IPS-18a (cell line): ENCODE measurements at regions not wholly inside any gene's neighbourhood (a gene's known extent, or its start where the extent isn't known, plus 50 kb on each side); places are given as distances from the start of the nearest gene placed in this dataset.

Experiments
- H3K27ac ChIP-seq: one replicate; pipeline ENCODE4 v1.5.1; 2013; ENCODE audit warnings: low read length
- H3K27me3 ChIP-seq: one replicate; pipeline ENCODE4 v1.6.1; 2013; ENCODE audit warnings: mild to moderate bottlenecking, low read length; ENCODE audit not compliant: control insufficient read depth, insufficient read depth
- H3K36me3 ChIP-seq: one replicate; pipeline ENCODE4 v1.6.1; 2013; ENCODE audit warnings: low read depth, low read length; ENCODE audit not compliant: control insufficient read depth
- H3K4me1 ChIP-seq: one replicate; pipeline ENCODE4 v1.6.1; 2013; ENCODE audit warnings: low read depth, low read length; ENCODE audit not compliant: control insufficient read depth
- H3K4me3 ChIP-seq: one replicate; pipeline ENCODE4 v1.5.1; 2013; ENCODE audit warnings: low read length
- H3K9ac ChIP-seq: one replicate; pipeline ENCODE4 v1.6.1; 2013; ENCODE audit warnings: mild to moderate bottlenecking, low read length, moderate library complexity
- H3K9me3 ChIP-seq: one replicate; pipeline ENCODE4 v1.6.1; 2013; ENCODE audit warnings: low read depth, low read length; ENCODE audit not compliant: control insufficient read depth

DNA sequence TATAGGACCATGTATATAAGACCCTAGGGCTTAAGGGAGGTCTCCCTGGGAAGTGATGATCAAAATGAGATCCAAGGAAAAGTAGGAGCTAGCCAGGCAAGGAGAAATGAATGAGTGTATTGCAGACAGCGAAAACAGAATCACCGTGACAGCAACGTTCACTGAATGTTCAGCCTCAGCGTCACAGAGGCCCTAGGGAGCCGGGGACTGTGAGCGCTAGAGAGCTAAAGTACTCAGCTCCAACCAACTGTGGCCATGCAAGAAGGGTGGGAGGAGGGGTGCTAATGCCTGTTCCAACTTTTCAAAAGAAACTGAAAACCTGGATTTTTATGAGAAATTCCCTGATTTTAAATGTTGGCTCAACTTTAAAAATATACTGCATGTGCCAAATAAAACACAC lies 105.5 kb upstream of the CCND2 start:
- H3K27ac ChIP-seq = no peak overlapping the region
- no peaks in the 10 kb centered on the region for H3K9me3 ChIP-seq
- H3K27me3 ChIP-seq = peaks cover 9% of the 10 kb centered on the region
- H3K4me3 ChIP-seq = no peak overlapping the region
- H3K4me1 ChIP-seq = peaks cover 14% of the 10 kb centered on the region
- no peaks in the 10 kb centered on the region for H3K36me3 ChIP-seq
- no peak overlapping the region for H3K9ac ChIP-seq

DNA sequence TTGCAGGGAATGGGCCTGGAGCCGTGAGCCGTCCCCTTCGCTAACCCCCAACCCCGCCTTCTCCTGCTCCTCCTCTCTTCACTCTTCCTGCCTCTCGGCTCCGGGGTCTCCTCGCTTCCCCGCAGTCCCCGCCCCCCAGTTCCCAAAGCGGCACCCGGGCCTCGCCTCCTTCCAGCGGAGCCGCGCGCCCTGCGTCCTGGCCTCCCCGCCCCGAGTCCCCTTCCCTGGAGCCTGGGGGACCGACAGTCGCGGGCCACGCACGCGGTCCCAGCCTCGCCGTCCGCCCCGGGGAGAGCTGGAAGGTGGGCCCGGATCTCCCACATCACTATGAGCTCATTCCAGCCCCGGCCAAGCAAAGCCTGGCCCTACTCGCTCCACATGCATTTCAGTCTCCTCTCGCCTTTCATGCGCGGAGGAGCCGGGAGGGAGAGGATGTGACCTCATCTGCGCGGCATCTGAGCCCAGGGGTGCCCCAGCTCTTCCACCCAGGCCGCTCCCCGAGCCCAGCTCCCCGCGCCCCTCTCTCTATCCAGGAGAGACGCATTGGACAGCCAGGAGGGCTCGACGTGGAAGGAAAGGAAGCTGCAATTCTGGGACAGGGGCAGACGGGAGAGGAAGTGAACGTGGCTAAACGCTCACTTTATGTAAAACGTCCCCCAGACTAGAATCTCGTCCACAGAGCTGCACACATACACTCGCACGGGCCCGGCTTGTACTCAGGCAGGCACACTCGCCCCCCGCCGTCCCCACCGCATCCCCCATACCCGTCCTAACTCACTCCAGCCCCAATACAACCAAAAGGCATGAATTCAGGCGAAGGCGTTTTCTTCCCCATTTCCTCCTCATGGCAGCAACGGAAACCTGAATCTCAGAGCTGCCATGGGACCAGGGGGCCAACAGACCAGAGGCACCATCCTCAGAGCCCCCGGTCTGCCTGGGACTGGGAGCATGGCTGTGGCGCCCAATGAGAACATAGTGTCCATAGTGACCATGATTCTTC lies 108.7 kb upstream of the CCND2 start:
- Histone ChIP-seq H3K9ac (peak overlapping the region; percentile 61), H3K4me3 (peak overlapping the region; percentile 49), H3K9me3 (no peaks in the 10 kb centered on the region)

DNA sequence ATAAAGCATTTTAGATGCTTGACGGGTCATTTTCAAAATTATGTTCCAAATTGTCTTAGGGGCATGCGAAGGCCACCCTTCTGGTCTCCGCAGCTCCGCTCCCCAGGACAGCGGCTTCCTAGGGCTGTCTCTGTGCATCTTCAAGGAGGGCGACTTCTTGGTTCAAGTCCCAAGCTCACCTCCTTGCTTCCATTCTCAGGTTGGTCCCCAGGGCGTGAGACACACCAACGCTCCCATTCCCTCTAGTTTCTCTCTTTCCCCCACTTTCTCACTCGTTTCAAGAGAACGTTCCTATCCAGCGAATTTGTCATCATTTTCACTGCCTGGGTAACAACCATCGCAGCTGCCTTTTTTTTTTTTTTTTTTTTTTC lies 109.4 kb upstream of the CCND2 start:
- H3K27me3 ChIP-seq = peaks cover 9% of the 10 kb centered on the region
- H3K27ac ChIP-seq = no peak overlapping the region
- H3K36me3 ChIP-seq = no peaks in the 10 kb centered on the region
- H3K4me3 ChIP-seq = peak overlapping the region; percentile 49
- H3K9me3 ChIP-seq = no peaks in the 10 kb centered on the region
- no peak overlapping the region for H3K9ac ChIP-seq
- H3K4me1 ChIP-seq = peaks cover 14% of the 10 kb centered on the region

More for the DNA sequence above, 108.7 kb upstream of the CCND2 start:
- no peaks in the 10 kb centered on the region for H3K36me3 ChIP-seq
- H3K27ac ChIP-seq = no peak overlapping the region
- H3K4me1 ChIP-seq = peaks cover 14% of the 10 kb centered on the region
- H3K27me3 ChIP-seq = peaks cover 9% of the 10 kb centered on the region

DNA sequence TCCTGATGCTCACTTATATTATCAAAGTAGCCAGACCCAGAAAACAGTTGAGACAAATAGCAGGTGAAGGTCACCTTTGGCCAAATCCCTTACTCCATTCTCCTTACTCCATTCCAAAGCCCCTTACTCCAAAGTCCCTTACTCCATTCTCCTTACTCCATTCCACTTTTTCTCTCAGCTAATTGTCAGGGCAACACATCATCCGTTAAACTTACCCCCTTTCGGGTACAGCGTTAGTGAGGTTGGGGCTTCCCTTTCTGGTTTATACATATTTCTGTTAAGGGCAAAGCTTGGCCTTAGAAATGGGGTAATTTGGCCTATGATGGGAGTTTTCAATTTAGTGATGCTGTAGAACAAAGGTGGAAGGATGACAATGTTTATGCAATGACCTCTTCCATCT lies 111.8 kb upstream of the CCND2 start:
- Histone ChIP-seq H3K9me3 (no peaks in the 10 kb centered on the region), H3K9ac (no peak overlapping the region), H3K4me3 (no peak overlapping the region), H3K27ac (no peak overlapping the region), H3K27me3 (peaks cover 9% of the 10 kb centered on the region), H3K4me1 (peaks cover 8% of the 10 kb centered on the region), H3K36me3 (no peaks in the 10 kb centered on the region)

DNA sequence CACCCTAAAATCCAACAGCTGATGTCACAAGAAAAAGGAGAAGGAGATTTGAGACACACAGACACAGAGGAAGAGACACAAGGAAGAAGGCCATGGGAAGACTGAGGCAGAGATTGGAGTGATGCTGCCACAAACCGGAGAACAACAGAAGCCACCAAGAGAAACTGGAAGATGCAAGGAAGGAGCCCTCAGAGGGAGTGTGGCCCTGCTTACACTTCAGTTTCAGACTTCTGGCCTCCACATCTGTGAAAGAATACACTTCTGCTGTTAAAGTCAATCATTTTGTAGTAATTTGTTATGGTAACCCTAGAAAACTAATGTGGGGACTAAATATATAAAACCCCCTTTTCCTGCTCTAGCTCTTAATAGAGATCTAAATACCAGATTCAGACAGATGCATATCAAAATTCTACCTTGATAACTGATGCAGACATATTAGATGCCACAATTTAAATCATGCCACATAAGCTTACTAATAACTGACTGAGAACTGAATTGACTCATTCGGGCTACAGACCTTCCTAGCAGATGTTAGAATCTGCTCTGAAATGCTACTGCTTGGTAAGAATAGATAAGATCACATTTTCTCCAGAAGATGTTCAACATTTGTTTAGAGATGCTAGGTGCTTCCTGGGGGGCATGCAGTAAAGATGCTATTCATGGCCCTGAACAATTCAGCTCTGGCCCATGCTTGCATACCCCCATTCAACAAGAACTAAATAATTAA lies 113.1 kb upstream of the CCND2 start:
- H3K36me3 ChIP-seq = no peaks in the 10 kb centered on the region
- H3K4me3 ChIP-seq = no peak overlapping the region
- no peak overlapping the region for H3K27ac ChIP-seq
- no peaks in the 10 kb centered on the region for H3K9me3 ChIP-seq
- H3K9ac ChIP-seq = no peak overlapping the region
- peaks cover 6% of the 10 kb centered on the region for H3K27me3 ChIP-seq
- peaks cover 15% of the 10 kb centered on the region for H3K4me1 ChIP-seq

DNA sequence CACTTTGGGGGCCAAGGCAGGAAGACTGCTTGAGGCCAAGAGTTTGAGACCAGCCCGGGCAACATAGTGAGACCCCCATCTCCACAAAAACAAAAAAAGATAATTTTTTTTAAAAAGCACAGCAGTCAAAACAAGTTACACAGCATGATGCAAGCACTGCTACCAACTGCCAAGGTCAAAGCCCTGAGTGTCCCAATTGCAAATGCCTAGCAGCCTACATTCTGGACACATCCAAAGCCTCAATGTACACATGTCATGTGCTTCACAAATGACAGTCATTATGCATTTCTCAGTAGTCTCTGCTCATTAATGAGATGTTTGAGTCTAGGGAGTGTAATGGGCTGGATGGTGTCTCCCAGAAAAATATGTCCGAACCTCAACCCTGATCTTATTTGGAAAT lies 113.7 kb upstream of the CCND2 start:
- no peak overlapping the region for H3K9ac ChIP-seq
- H3K4me3 ChIP-seq = no peak overlapping the region
- no peak overlapping the region for H3K27ac ChIP-seq
- peaks cover under 1% of the 10 kb centered on the region for H3K27me3 ChIP-seq
- no peaks in the 10 kb centered on the region for H3K36me3 ChIP-seq
- H3K4me1 ChIP-seq = peaks cover 15% of the 10 kb centered on the region
- no peaks in the 10 kb centered on the region for H3K9me3 ChIP-seq

DNA sequence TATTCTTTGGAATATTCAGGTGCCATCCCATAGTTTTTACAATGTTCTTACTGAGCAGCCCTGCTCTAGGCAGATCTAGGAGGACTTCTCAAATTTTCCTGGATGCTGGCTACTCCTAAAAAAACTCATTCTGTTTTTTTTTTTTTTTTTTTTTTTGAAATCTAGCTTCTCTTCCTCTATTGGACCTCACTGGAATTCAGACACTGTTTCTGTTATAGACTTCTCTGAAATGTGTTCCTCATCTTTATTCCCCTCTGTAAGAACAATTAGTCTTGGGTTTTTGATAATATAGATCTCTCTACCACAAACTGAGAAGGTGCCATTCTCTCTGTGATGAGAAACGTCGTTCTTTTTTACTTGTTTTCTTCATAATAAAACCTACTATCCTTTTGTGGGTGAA lies 115.3 kb upstream of the CCND2 start:
- Histone ChIP-seq H3K4me3 (no peak overlapping the region), H3K36me3 (no peaks in the 10 kb centered on the region), H3K4me1 (peaks cover 11% of the 10 kb centered on the region), H3K9me3 (no peaks in the 10 kb centered on the region), H3K27me3 (no peaks in the 10 kb centered on the region), H3K27ac (no peak overlapping the region), H3K9ac (no peak overlapping the region)

DNA sequence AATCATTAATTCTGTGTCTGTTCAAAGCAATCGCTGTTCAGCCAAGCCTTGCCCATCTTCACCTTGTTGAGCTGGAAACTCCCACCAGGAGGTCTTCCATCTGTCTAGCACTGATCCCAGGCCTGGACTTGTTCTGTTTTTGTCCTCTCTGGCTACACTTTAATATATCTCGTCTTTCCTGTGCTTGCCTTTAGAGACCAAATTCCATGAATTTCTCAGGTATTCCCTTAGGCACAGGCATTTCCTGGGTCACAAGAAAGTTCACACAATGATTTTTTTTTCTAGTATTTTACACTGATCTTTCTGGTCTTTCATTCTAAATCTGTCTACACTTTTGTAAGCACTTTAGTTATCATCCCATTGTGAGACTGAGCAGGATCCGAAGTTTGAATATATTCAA lies 116.4 kb upstream of the CCND2 start:
- Histone ChIP-seq H3K27me3 (no peaks in the 10 kb centered on the region), H3K36me3 (no peaks in the 10 kb centered on the region), H3K4me3 (no peak overlapping the region), H3K4me1 (peaks cover 11% of the 10 kb centered on the region), H3K27ac (no peak overlapping the region), H3K9me3 (no peaks in the 10 kb centered on the region), H3K9ac (no peak overlapping the region)

DNA sequence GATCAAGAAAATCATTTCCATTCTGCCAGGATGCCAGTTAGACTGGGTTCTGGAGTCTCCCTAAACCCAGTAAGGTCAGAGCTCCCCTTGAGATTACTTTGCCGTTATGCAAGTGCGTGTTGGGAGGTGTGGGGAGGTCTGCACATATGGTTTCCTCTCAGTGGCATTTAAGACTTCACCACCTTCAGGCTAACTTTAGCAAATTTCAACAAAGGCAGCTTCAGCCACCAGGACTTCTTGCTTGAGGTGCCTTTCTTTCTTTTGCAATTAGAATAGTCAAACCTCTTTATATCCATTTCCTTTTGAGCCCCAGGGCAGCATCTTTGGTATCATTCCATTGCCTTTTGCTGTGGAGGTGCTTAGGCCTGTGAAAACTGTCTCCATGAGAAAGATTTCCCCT lies 117.2 kb upstream of the CCND2 start:
- no peaks in the 10 kb centered on the region for H3K27me3 ChIP-seq
- H3K27ac ChIP-seq = no peak overlapping the region
- H3K9ac ChIP-seq = no peak overlapping the region
- H3K36me3 ChIP-seq = no peaks in the 10 kb centered on the region
- H3K4me3 ChIP-seq = no peak overlapping the region
- no peaks in the 10 kb centered on the region for H3K9me3 ChIP-seq
- peaks cover 11% of the 10 kb centered on the region for H3K4me1 ChIP-seq

DNA sequence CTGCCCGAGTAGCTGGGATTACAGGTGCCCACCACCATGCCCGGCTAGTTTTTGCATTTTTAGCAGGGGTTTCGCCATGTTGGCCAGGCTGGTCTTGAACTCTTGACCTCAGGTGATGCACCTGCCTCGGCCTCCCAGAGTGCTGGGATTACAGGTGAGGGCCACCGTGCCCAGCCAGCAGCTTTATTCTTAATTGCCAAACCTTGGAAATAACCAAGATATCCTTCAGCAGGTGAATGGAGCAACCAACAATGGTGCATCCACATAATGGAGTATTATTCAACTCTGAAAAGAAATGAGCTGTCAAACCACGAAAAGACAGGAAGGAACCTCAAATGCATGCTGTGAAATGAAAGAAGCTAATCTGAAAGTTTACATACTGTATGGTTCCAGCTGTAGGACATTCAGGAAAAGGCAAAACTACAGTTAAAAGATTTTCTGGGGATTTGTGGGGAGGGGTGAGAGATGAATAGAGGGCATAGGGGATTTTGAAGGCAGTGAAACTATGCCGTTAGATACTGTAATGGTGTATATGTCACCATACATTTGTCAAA lies 118.8 kb upstream of the CCND2 start:
- no peaks in the 10 kb centered on the region for H3K27me3 ChIP-seq
- H3K36me3 ChIP-seq = no peaks in the 10 kb centered on the region
- H3K9ac ChIP-seq = no peak overlapping the region
- peaks cover 11% of the 10 kb centered on the region for H3K4me1 ChIP-seq
- H3K27ac ChIP-seq = no peak overlapping the region
- H3K4me3 ChIP-seq = no peak overlapping the region
- no peaks in the 10 kb centered on the region for H3K9me3 ChIP-seq

DNA sequence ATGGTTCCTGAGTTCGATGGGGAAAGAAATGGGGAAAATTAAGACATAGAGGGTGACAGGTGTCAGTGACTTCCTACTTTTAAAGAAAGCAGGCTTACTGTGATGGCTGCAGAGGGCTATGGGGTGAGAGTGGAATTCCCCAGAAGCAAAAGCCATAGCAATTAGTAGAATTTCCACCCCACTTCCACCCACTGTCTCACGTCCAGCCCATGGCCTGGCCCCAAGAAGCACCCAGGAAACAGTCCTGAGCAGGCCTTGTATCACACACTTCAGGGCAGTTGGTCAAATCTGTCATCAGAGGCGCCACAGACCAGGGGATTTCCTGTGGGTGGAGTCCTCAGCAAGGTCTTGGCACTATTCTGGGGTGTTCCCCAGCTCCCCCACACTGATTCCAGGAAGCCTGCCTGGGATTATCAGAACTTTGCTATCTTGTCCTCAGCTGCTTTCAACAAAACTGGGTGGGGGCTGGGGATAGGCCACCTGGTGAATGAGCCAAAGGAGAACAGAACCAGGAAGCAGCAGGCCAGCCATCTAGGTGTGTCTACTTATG lies 120.1 kb upstream of the CCND2 start:
- H3K27ac ChIP-seq = no peak overlapping the region
- no peak overlapping the region for H3K4me3 ChIP-seq
- no peaks in the 10 kb centered on the region for H3K36me3 ChIP-seq
- H3K9me3 ChIP-seq = no peaks in the 10 kb centered on the region
- peaks cover 11% of the 10 kb centered on the region for H3K4me1 ChIP-seq
- no peaks in the 10 kb centered on the region for H3K27me3 ChIP-seq
- no peak overlapping the region for H3K9ac ChIP-seq
